H9 (cell line): ENCODE measurements at regions not wholly inside any gene's neighbourhood (a gene's known extent, or its start where the extent isn't known, plus 50 kb on each side); places are given as distances from the start of the nearest gene placed in this dataset.
"Not testable (repeated sequence)": the region's sequence is repeated elsewhere in the genome, so short reads cannot be mapped to it uniquely, and the experiment has no call there.

Source experiments
- DNase-seq: peaks from one replicate; pipeline ENCODE4 v3.0.0-alpha.2; 2017
- H2AFZ ChIP-seq: one replicate; pipeline ENCODE4 v1.6.1; 2013; ENCODE audit warnings: mild to moderate bottlenecking, low read length, control low read depth, moderate library complexity
- H2AK5ac ChIP-seq: 2 replicates; pipeline ENCODE4 v1.6.1; 2013; ENCODE audit warnings: low read length, control low read depth, mixed read lengths; ENCODE audit not compliant: insufficient read length
- H2BK120ac ChIP-seq: one replicate; pipeline ENCODE4 v1.6.1; 2013; ENCODE audit warnings: low read depth, mild to moderate bottlenecking, low read length, control low read depth, inconsistent platforms; ENCODE audit not compliant: poor library complexity, severe bottlenecking
- H2BK12ac ChIP-seq: 2 replicates; pipeline ENCODE4 v1.6.1; 2013; ENCODE audit warnings: low read length, control low read depth, mixed read lengths, low read depth; ENCODE audit not compliant: insufficient read length
- H2BK15ac ChIP-seq: 2 replicates; pipeline ENCODE4 v1.6.1; 2013; ENCODE audit warnings: low read depth, low read length, control low read depth
- H2BK20ac ChIP-seq: one replicate; pipeline ENCODE4 v1.6.1; 2013; ENCODE audit warnings: low read depth, mild to moderate bottlenecking, low read length, control low read depth, inconsistent platforms; ENCODE audit not compliant: poor library complexity, severe bottlenecking
- H2BK5ac ChIP-seq: 2 replicates; pipeline ENCODE4 v1.6.1; 2013; ENCODE audit warnings: low read length, control low read depth, mixed read lengths; ENCODE audit not compliant: insufficient read length
- H3K14ac ChIP-seq: 2 replicates; pipeline ENCODE4 v1.6.1; 2013; ENCODE audit warnings: low read length, control low read depth; ENCODE audit not compliant: insufficient read depth
- H3K18ac ChIP-seq: 2 replicates; pipeline ENCODE4 v1.6.1; 2013; ENCODE audit warnings: low read depth, mild to moderate bottlenecking, mixed read lengths, low read length, control low read depth; ENCODE audit not compliant: insufficient read length
- H3K23ac ChIP-seq: 2 replicates; pipeline ENCODE4 v1.6.1; 2013; ENCODE audit warnings: low read length, control low read depth, mixed read lengths, low read depth; ENCODE audit not compliant: insufficient read length
- H3K23me2 ChIP-seq: 2 replicates; pipeline ENCODE4 v1.6.1; 2013; ENCODE audit warnings: low read depth, mild to moderate bottlenecking, mixed read lengths, low read length, control low read depth; ENCODE audit not compliant: insufficient read length, poor library complexity, severe bottlenecking
- H3K27ac ChIP-seq: 2 replicates; pipeline ENCODE4 v1.5.1; 2013; ENCODE audit warnings: low read length, control low read depth, mixed read lengths, low read depth; ENCODE audit not compliant: insufficient read length
- H3K27me3 ChIP-seq: 2 replicates; pipeline ENCODE4 v1.6.1; 2013; ENCODE audit warnings: low read length, control low read depth, inconsistent platforms; ENCODE audit not compliant: insufficient read depth
- H3K4ac ChIP-seq: 2 replicates; pipeline ENCODE4 v1.6.1; 2013; ENCODE audit warnings: low read depth, mild to moderate bottlenecking, control low read depth, inconsistent platforms, low read length, moderate library complexity
- H3K4me1 ChIP-seq: 2 replicates; pipeline ENCODE4 v1.6.1; 2013; ENCODE audit warnings: low read length, control low read depth, inconsistent platforms; ENCODE audit not compliant: insufficient read depth
- H3K4me2 ChIP-seq: 2 replicates; pipeline ENCODE4 v1.6.1; 2013; ENCODE audit warnings: low read length, control low read depth, mixed read lengths; ENCODE audit not compliant: insufficient read length, insufficient read depth
- H3K56ac ChIP-seq: 2 replicates; pipeline ENCODE4 v1.6.1; 2013; ENCODE audit warnings: low read depth, mild to moderate bottlenecking, mixed read lengths, low read length, control low read depth; ENCODE audit not compliant: insufficient read length
- H3K79me1 ChIP-seq: 2 replicates; pipeline ENCODE4 v1.6.1; 2013; ENCODE audit warnings: low read depth, mild to moderate bottlenecking, moderate library complexity, low read length, control low read depth, inconsistent platforms; ENCODE audit not compliant: insufficient read depth, poor library complexity, severe bottlenecking
- H3K79me2 ChIP-seq: 2 replicates; pipeline ENCODE4 v1.6.1; 2013; ENCODE audit warnings: low read length, control low read depth, inconsistent platforms; ENCODE audit not compliant: insufficient read depth
- H3K9ac ChIP-seq: 2 replicates; pipeline ENCODE4 v1.6.1; 2013; ENCODE audit warnings: low read length, control low read depth, mixed read lengths; ENCODE audit not compliant: insufficient read length; ENCODE audit errors: extremely low read depth
- H3K9me3 ChIP-seq: one replicate; pipeline ENCODE4 v1.6.1; 2013; ENCODE audit warnings: low read depth, low read length, inconsistent platforms; ENCODE audit not compliant: control insufficient read depth
- H3T11ph ChIP-seq: one replicate; pipeline ENCODE4 v1.6.1; 2013; ENCODE audit warnings: mild to moderate bottlenecking, low read length, control low read depth, inconsistent platforms
- H4K20me1 ChIP-seq: one replicate; pipeline ENCODE4 v1.6.1; 2013; ENCODE audit not compliant: control insufficient read depth, insufficient read length, insufficient read depth
- H4K5ac ChIP-seq: 2 replicates; pipeline ENCODE4 v1.6.1; 2013; ENCODE audit warnings: low read depth, mild to moderate bottlenecking, mixed read lengths, low read length, control low read depth; ENCODE audit not compliant: insufficient read length
- H4K8ac ChIP-seq: replicated peaks from 2 replicates; pipeline ENCODE4 v1.6.1; 2013; ENCODE audit warnings: low read length, control low read depth, mixed read lengths, low read depth; ENCODE audit not compliant: insufficient read length
- H4K91ac ChIP-seq: 2 replicates; pipeline ENCODE4 v1.6.1; 2013; ENCODE audit warnings: low read depth, mild to moderate bottlenecking, moderate library complexity, mixed read lengths, low read length, control low read depth; ENCODE audit not compliant: insufficient read length
- H3K27ac Mint-ChIP-seq, 3 experiments: 2 replicates in 2 of 3; 3 replicates in 1 of 3; pipeline ENCODE4 v1.8.0; 2020 to 2021; ENCODE audit warnings: mixed read lengths in 3 of 3, mild to moderate bottlenecking in 1 of 3, moderate library complexity in 1 of 3
- H3K27me3 Mint-ChIP-seq: 2 replicates; pipeline ENCODE4 v1.8.0; 2021; ENCODE audit warnings: low read depth, mild to moderate bottlenecking, moderate library complexity, mixed read lengths
- H3K36me3 Mint-ChIP-seq, 3 experiments: 2 replicates in 2 of 3; 3 replicates in 1 of 3; pipeline ENCODE4 v1.8.0; 2020 to 2021; ENCODE audit warnings: low read depth in 3 of 3, mixed read lengths in 3 of 3; ENCODE audit not compliant: insufficient read depth in 1 of 3
- H3K4me1 Mint-ChIP-seq, 2 experiments: 2 replicates each; pipeline ENCODE4 v1.8.0; 2020; ENCODE audit warnings: mixed read lengths in 2 of 2
- H3K4me3 Mint-ChIP-seq, 2 experiments: 2 replicates in 1 of 2; 3 replicates in 1 of 2; pipeline ENCODE4 v1.8.0; 2020 to 2021; ENCODE audit warnings: mild to moderate bottlenecking in 2 of 2, mixed read lengths in 2 of 2, moderate library complexity in 1 of 2
- H3K9me3 Mint-ChIP-seq, 2 experiments: 2 replicates in 1 of 2; 3 replicates in 1 of 2; pipeline ENCODE4 v1.8.0; 2020; ENCODE audit warnings: mild to moderate bottlenecking in 2 of 2, mixed read lengths in 2 of 2, moderate library complexity in 1 of 2
- CTCF ChIP-seq: fragments of 200-600 bp; sonication (generic); conservative IDR thresholded peaks from 3 replicates; pipeline ENCODE4 v1.8.0; 2021; ENCODE audit warnings: antibody characterized with exemption, mild to moderate bottlenecking
- WGBS: extraction: QIAGEN DNeasy Blood & Tissue Kit; methylation state at CpG from one replicate; pipeline ENCODE4 v1.1.7; 2013; ENCODE audit warnings: missing lambda C conversion rate, low lambda C conversion rate, mixed read lengths; ENCODE audit not compliant: insufficient read length; ENCODE audit errors: extremely low coverage; 5-methylcytosine and 5-hydroxymethylcytosine counted together

- H3K9me3 Mint-ChIP-seq, result no peaks in the 10 kb centered on the region
- H4K20me1 ChIP-seq, result no peaks in the 10 kb centered on the region
- no peak overlapping the region for H2AK5ac ChIP-seq
- no peak overlapping the region for H3K56ac ChIP-seq
- H3K4ac ChIP-seq, result no peak overlapping the region
- no peak overlapping the region for H2BK5ac ChIP-seq
- no peak overlapping the region for H2BK20ac ChIP-seq
- no peaks in the 10 kb centered on the region for H3K79me2 ChIP-seq
- no peaks in the 10 kb centered on the region for H3K4me1 Mint-ChIP-seq
- H4K8ac ChIP-seq, result no peak overlapping the region
- WGBS, result 100% methylated on average over 6 of the region's 7 CpGs
- no peaks in the 10 kb centered on the region for H3K9me3 ChIP-seq
- H4K91ac ChIP-seq, result no peak overlapping the region
- no peak overlapping the region for H3K27ac Mint-ChIP-seq
- no peak overlapping the region for H2BK120ac ChIP-seq
- H4K5ac ChIP-seq, result no peak overlapping the region
- no peak overlapping the region for H2AFZ ChIP-seq
- no peak overlapping the region for H3K23ac ChIP-seq
- H3K36me3 Mint-ChIP-seq, result peaks cover 19 to 72% (median 54%) of the 10 kb centered on the region in 3 experiments
- H3K23me2 ChIP-seq, result no peaks in the 10 kb centered on the region
- H3K27ac ChIP-seq, result no peak overlapping the region
- DNase-seq, result no peak
- H3K27me3 ChIP-seq, result no peaks in the 10 kb centered on the region
- no peak overlapping the region for H2BK12ac ChIP-seq
- no peaks in the 10 kb centered on the region for H3K79me1 ChIP-seq
- H3K18ac ChIP-seq, result no peak overlapping the region
- H3K27me3 Mint-ChIP-seq, result peaks cover 23% of the 10 kb centered on the region
- no peak overlapping the region for H3K14ac ChIP-seq
- H3K4me3 Mint-ChIP-seq, result no peak overlapping the region
- no peak overlapping the region for H3T11ph ChIP-seq
- H2BK15ac ChIP-seq, result no peak overlapping the region
- H3K4me2 ChIP-seq, result no peak overlapping the region
- no peak for TF ChIP-seq CTCF
- no peaks in the 10 kb centered on the region for H3K4me1 ChIP-seq
- no peak overlapping the region for H3K9ac ChIP-seq
Measured at GRCh38 chr2:89834306-89834705, 1142.8 kb downstream of the RPIA start.

- not testable (repeated sequence) for H3K18ac ChIP-seq, H4K91ac ChIP-seq, H2AFZ ChIP-seq, H3K56ac ChIP-seq, H3K4ac ChIP-seq, H3K23ac ChIP-seq, H3K27me3 ChIP-seq, H3K27ac Mint-ChIP-seq, H3K4me1 ChIP-seq, H3K9me3 ChIP-seq, H4K20me1 ChIP-seq, H2BK20ac ChIP-seq, H3K79me2 ChIP-seq, H3K4me2 ChIP-seq, H4K8ac ChIP-seq, H3K9me3 Mint-ChIP-seq, H3K79me1 ChIP-seq, H3K4me1 Mint-ChIP-seq, H2AK5ac ChIP-seq, H3K23me2 ChIP-seq, H3K14ac ChIP-seq, H3T11ph ChIP-seq, H2BK120ac ChIP-seq, H2BK5ac ChIP-seq, H4K5ac ChIP-seq, H2BK12ac ChIP-seq, H3K27ac ChIP-seq, DNase-seq, H2BK15ac ChIP-seq, H3K9ac ChIP-seq
- WGBS, result no CpG with 5 or more reads among the region's 6 CpGs
- Mint-ChIP-seq H3K4me3 (peak overlapping the region in 1 of 2 experiments; percentile 2; a peak in 2 of 5 replicates), H3K36me3 (peaks cover 26 to 63% (median 39%) of the 10 kb centered on the region in 3 experiments), H3K27me3 (peaks cover 24% of the 10 kb centered on the region)
Measured at GRCh38 chr2:89836326-89836725, 1144.9 kb downstream of the RPIA start.
